HG03521 (cell line): ENCODE measurements at regions not wholly inside any gene's neighbourhood (a gene's known extent, or its start where the extent isn't known, plus 50 kb on each side); places are given as distances from the start of the nearest gene placed in this dataset.
"Not testable (repeated sequence)": the region's sequence is repeated elsewhere in the genome, so short reads cannot be mapped to it uniquely, and the experiment has no call there.

Experiments
- ATAC-seq: cut with Tn5 transposase; IDR thresholded peaks from one replicate; pipeline ENCODE4 v1.9.1; 2021; ENCODE audit warnings: mild to moderate bottlenecking, moderate library complexity; ENCODE audit not compliant: unreplicated experiment

DNA sequence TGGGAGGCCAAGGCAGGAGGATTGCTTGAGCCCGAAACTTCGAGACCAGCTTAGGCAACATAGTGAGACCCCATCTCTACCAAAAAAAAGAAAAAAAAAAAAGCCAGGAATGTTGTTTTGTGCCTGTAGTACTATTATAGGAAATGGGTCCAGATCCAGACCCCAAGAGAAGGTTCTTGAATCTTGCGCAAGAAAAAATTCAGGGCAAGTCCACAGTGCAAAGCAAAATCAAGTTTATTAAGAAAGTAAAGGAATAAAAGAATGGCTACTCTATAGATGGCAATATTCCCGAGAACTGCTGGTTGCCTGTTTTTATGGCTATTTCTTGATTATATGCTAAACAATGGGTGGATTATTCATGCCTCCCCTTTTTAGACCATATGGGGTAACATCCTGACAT lies 51.2 kb upstream of the RDX start:
- no peak for ATAC-seq

DNA sequence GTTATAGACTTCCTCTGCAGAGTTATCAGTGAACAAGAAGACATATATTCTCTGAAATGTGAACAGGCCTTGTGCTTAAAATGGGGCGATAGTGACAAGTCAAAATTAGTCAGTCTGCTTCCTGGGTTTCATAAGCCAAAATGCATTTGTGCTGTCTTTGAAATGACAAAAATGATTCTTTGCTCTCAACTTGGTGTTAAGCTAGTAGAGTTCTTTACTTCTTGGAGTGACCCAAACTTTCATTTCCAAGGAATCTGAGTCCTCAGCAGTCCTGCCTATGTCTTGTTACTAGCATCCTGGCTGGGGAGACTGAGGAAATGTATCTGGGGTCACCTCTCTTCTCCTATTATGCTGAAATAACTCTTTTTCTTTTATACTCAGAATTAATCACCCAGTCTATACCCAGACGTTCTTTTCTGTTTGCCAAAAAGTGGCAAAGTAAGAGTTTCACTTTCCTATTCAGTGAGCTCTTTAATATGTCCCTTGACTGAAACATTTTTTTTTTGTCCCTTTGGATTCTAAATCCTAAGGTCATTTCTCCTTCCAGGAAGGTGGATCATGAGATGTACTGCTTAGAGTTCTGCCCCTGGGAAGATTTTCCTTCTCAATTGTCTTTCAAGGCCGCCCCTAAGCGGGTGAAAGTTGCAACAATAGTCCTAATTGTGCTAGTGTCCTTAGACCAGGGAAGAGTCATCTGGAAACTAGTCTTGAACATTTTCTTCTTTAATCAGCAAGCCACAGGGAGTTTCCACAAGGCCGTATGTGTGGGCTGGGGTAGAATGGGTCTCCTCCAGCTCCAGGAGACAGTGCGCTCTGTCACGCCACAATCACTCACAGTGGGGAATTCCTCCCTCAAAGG lies 53.0 kb upstream of the RDX start:
- peak; percentile 60 for ATAC-seq

DNA sequence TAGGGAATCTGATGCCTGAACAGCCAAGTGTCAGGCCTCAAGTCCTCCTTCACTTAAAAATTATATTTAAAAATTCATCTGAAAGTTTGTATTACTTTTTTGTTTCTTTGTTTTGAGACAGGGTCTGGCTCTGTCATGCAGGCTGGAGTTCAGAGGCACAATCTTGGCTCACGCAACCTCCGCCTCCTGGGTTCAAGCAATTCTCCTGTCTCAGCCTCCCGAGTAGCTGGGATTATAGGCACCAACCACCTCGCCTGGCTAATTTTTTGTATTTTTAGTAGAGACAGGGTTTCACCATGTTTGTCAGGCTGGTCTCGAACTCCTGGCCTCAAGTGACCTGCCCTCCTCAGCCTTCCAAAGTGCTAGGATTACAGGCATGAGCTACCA lies 53.6 kb upstream of the RDX start:
- ATAC-seq = not testable (repeated sequence)

DNA sequence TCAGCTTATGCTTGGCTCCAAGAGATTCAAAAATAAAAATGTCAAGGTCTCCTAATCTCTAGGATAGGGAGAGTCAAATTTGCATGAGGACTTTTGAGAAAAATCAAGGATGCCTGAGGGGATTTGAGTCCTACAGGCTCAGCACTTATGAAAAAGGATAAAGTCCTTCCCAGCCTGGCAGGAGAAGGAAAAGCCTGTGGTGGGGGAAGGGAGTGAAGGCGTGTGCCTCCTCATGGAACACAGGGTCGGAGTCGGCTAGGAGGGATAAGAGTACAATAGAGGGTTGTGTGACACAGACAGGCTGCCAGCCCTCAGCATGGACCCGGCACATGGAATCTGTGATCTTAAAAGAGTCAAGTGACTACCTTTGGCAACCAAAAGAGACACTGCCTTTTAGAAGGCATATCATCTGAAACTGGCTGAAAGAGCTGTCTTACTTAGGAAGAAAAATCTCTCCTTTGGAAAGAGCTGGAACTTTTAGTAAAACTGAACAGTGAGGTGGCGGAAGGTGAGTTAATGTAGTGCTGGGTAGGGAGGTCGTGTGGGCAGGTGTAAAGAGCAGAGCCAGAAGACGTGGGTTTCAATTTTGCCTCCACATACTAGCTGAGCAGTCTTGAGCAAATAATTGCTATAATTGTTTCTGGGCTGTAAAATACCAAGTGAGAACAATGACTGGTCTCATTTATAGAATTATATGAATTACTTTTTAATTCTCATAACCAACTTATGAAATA lies 58.8 kb upstream of the RDX start:
- ATAC-seq = no peak

DNA sequence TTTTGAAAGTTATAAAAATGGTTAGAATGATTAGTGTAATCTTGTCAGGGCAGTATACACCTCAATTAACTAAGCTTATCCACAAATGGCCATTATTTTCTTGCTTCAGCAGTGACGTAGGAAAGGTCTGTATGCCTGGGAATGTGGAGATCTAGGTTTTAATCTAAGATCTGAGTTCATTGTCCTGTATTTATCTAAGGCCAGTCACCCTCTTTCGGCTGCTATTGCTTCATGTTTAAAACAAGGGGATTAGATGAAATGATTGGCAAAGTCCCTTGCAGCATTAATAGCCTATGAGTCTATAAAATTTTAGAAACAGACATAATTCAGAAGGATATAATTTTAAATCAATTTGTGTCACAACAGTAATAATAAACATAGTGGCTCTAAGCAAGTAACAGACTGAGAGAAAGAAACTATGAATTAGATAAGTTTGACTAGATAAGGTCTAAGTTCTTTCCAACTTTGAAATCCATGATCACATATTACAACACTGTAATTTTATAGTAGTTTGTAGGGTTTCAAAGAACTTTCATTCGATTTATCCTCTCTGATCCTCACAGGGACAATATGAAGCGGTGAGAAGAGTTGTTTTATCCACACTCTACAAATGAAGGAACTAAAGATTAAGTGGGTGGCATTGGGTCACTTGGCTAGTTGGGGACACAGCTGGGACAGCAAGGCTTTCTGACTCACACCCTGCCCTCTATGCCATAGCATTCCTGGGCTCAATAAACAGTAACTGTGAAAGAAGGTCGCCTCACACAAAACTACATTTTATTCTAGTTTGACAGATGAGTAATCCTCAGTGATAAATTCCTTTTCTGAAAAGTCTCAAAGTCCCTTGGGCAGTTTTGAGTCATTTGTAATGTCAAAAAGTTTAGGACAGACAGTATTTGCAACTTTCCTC lies 60.6 kb upstream of the RDX start:
- no peak for ATAC-seq

DNA sequence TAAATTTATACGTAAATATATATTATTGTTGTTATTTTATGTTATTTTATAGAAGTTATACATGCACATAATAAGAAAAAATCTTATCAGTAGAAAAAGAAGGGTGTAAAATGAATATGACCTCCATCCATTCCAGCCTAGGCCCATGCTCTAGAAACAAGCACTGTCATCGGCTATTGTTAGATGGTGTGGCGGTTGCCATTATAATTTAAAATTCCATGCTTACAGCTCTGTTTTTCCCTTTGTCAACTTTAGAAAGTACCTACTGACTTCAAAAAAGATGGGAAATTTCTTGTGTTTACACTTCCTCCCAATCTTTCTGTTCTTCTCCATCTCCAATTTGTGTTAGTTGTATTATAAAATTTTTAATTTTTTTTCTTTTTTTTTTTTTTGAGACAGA lies 61.9 kb upstream of the RDX start:
- ATAC-seq = no peak

DNA sequence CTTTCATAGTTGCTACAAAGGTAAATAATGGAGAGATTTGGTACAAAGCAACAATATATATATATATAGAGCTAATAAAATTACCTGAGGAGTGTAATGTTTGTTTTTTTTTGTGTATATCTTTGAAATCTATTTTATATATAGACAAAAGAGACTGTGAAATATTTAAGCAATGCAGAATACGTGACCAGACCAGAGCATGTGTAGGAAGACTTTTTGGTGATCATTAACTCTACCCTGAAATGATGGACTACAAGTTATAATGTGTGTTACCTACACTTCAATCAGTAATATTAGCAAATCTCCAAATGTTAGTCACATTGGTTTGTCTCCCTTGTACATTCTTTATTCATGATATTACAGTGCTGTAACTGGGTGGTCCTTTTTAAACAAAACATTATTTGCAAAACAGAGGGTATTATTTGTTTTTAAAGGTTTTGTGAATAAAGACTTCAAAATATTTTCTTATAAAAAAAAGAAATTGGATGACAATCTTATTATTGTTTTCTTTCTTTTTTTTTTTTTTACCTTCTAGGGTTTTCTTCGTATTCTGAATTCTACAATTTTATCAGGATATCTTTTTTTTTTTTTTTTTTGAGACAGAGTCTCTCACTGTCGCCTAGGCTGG lies 64.5 kb upstream of the RDX start:
- ATAC-seq = not testable (repeated sequence)

DNA sequence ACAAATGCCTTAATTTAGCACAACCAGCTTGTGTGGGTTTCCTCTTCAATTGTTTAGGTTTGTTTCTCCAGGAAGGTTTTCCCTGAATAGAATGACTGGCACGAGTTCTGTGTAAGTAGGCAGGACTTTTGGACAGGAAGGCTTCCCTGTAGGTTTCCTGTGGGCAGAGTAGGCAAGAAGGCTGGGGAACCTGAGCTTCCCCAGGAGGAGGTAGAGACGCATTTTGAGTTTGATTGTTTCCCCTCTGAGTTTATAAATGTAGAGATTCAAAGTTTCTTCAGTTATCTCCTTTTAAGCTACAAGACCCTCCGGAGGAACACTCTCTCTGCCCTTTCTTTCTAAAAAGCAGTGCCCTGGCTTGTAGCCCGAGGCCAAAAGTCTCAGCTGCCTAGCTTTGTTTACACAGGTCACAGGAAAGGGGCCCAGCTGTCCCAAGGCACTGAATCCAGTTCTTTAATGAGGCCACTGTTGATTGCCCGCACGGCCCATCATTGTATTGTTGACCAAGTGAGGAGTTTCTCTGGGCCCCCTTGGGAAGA lies 66.6 kb upstream of the RDX start:
- ATAC-seq = no peak

DNA sequence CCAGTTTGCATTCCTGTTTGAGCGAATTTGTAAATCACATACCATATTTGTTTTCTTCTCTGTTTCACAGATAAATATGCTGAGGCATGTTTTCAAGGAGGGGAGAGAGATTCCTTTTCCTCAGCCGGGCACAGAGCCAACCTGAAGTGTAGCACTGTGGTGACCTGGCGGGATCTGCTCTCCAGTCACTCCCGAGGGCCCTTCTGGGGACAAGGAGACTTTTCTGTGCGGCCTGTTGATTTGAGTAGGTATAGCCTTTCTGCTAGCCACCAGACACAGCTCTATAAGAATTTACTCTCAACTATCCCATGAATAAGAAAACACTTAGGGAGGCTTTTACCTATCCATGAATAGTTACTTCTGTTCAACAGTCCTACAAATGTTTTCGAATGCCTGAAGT lies 63.5 kb upstream of the FDX1 start:
- ATAC-seq = no peak

DNA sequence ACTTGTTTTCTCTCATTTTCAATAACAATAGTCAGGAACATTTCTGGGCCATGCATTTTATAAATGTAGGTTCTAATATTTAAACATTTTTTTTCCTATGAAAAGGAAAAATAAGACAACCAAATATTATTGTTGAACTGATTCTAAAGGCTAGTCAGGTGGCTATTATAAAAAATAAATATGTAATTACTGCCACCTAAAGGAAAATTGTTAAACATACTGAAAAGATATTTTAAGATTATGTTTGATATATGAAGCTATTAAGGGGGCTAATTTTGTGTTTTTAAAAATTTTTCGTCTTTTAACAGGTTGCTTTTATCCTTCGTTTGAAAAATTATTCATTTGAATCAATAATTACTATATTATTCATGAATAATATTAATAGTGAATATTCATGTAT lies 62.2 kb upstream of the FDX1 start:
- no peak for ATAC-seq

DNA sequence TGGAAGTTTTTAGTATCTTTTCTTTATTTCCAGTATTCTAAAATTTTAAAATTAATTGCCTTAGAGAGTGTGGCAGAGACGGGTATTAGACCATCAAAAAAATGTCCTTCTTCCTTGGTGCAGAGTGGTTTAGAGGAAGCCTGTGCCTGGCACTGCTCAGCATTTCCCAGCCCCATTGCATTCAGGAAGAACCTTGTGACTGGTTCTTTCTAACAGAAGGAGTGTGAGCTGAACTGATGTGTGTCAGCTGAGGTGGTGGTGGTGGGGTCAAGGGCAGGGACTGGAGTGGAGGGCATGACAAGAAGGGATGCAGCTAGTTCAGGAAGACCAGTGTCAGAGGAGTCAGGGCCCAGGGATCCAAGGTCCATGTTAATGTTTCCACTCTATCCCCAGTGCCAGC lies 58.7 kb upstream of the FDX1 start:
- no peak for ATAC-seq

DNA sequence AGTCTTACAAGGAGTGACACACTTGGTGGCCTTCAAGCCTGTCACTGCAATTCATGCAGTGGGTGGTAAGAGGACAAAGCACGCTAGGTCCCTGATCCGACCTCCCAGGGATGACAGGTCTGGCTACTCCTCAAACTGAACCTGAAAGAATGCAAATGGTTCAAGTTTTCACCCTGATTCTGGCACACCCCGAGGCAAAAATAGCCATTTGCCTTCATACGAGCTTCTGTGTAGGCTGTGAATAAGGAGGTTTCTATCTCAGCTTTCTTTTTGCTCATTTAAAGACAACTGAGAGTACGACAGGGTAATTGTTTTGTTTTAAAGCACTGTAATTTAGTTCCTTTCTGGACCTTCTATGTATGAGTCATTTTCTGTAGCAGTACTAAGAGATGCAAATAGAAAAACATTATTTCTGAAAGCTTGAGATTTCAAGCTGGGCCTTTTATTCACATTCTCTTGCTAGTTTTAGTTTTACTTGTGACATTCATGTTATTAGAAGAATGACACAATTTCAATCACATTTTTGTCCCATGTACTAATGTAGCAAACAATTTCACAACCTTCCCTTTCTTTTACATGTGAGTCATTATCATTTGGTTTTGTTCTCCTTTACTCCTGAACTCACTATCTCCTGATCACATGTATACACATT lies 56.6 kb upstream of the FDX1 start:
- ATAC-seq = peak; percentile 86

DNA sequence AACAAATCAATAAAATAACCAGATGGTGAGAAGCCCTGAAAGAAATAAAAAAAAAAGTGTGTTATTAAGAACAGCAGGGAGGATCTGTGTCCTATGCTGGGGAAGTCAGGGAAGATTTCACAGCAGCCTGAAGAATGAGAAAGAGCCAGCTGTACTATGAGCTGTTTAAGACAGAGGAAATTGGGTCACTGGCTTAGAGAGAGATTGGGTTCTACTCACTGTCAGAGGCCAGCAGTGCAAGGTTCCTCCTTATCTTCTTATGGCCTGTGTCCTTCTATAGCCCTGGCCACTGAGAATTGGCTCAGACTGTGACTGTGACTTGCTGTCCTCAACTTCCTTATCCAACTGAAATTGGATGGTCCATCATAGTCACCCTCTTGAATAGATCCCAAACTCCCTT lies 54.8 kb upstream of the FDX1 start:
- no peak for ATAC-seq

DNA sequence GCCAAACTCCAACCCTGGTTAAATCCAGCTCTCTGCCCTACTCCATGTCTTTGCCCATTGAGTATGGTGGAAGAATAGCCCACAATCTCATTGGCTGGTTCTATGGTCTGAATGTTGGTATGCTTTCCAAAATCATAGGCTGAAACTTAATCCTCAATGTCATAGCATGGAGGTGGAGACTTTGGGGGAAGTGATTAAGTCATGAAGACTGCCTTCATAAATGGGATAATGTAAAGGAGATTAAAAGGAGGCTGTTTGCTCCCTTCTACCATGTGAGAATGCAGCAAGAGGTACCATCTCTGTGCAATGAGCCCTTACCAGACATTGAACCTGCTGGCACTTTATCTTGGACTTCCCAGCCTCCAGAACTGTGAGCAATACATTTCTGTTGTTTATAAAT lies 54.4 kb upstream of the FDX1 start:
- no peak for ATAC-seq

DNA sequence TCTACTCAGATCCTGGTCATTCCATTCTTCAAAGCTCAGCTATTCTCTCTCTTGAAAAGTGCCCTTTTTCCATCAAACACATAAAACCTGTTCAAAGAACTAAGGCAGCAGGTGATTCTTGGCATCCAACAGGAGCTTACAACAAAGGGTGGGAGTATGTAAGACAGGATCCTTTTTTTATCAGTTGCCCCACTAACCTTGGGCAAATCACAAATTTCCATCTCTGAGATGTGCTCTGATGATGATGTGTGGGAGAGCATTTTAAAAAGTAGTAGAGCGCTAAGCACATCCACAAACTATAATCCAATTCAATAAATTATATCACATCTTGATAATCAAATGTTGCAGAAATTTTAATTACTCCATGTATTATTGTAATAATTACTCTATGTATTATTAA lies 53.7 kb upstream of the FDX1 start:
- ATAC-seq = no peak

DNA sequence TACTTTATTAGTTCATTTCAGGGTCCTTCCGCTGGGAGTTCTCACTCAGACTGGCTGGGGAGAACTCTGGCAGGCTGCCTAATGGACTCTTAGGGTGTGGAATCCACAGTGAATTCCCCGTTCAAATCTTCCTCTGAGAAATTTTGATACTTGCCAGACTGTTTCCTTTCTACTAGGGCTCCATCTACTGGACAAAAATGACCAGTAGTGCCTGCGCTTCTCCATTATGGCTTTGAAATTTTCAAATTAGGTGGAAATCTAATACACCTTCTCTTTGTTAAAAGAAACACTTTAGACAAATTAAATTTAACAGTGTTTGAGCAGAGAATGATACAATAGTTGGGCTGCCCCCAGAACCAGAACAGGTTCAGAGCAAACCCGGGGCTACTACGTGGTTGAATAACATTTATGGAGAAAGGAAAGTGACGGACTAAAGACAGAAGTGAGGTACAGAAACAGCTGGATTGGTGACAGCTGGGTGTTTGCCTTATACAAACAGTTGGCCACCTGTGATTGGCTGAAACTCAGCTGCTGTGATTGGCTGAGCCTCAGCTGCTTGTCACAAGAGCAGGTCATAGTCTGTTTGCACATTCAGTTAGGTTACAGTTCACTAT lies 52.9 kb upstream of the FDX1 start:
- peak; percentile 55 for ATAC-seq

DNA sequence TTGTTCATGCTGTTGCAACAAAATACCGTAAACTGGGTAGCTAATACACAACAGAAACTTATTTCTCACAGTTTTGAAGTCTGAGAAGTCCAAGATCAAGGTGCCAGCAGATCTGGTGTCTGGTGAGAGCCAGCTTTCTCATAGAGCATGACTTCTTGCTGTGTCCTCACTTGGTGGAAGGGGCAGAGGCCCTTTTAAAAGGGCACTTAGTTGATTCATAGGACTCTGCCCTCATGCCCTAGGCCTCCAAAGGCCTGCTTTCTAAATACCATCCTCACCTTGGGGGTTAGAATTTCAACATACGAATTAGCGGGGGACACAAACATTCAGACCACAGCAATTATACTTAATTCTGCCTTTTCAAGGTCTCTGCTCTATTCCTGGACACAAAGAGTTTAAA lies 52.3 kb upstream of the FDX1 start:
- no peak for ATAC-seq

DNA sequence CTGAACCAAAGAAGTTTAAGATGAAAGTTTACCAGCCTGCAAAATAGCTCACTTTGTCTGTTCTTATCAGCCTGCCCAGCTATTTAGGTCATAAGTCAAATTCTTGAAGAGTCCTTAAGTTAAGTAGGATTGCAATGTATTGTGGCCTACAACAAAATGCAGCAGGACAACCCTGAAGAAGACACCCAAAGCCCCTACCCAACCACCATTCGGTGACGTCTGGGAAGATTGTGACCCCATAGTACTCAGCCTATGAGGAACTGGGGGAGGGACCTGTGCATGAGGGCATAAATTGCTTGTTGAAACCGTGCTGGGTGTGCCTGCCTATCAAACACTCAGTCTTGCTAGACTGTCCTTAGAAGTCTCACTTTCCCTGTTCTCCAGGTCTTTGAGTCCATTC lies 50.5 kb upstream of the FDX1 start:
- no peak for ATAC-seq

DNA sequence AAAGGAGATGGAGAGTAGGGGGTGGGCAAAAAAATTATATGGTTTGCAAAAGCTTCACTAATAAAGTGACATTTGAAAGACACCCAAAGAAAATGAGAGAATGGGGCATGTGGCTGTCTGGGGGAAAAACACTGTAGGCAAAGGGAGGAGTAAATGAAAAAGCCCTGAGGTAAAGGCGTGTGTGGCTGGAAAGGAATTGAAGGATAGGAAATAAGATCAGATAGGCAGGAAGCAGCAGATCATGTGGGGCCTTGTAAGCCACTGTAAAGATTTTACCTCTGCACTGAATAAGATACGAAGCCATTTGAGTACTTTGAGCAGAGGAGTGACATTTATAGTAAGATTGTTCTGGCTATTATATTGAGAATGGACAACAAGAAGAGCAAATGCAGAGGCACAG lies 49.8 kb upstream of the FDX1 start:
- no peak for ATAC-seq
